ENCODE measurements at regions not wholly inside any gene's neighbourhood (a gene's known extent, or its start where the extent isn't known, plus 50 kb on each side); places are given as distances from the start of the nearest gene placed in this dataset.

GRCh38 chr2:52776571-52776970 lies 991.0 kb upstream of the CHAC2 start:
- no peaks in the 10 kb centered on the region for H3K36me3 ChIP-seq
- intact Hi-C loops (cut with DNase I; ENCODE audit: low total_unique reads): no loop called here
- DNase-seq: no peak
- H3K4me3 ChIP-seq: no peak overlapping the region
- TF ChIP-seq CTCF (IDR thresholded peaks at IDR 0.05): no peak
- TF ChIP-seq POLR2A (IDR thresholded peaks at IDR 0.05): no peak
- H3K9me3 ChIP-seq: no peaks in the 10 kb centered on the region
- H3K27me3 ChIP-seq: no peaks in the 10 kb centered on the region
- no peak overlapping the region for H3K27ac ChIP-seq
- no peaks in the 10 kb centered on the region for H3K4me1 ChIP-seq

- intact Hi-C loops (cut with DNase I; ENCODE audit: low total_unique reads): no loop called here
- Histone ChIP-seq H3K27ac (no peak overlapping the region), H3K4me3 (no peak overlapping the region), H3K36me3 (no peaks in the 10 kb centered on the region), H3K9me3 (no peaks in the 10 kb centered on the region), H3K27me3 (no peaks in the 10 kb centered on the region), H3K4me1 (no peaks in the 10 kb centered on the region)
- DNase-seq: no peak
- TF ChIP-seq POLR2A (IDR thresholded peaks at IDR 0.05): no peak
- TF ChIP-seq CTCF (IDR thresholded peaks at IDR 0.05): no peak
Measured at GRCh38 chr2:52775674-52776073, 991.9 kb upstream of the CHAC2 start.

- Histone ChIP-seq H3K27me3 (no peaks in the 10 kb centered on the region), H3K9me3 (no peaks in the 10 kb centered on the region), H3K4me1 (no peaks in the 10 kb centered on the region), H3K27ac (no peak overlapping the region), H3K4me3 (no peak overlapping the region), H3K36me3 (no peaks in the 10 kb centered on the region)
- DNase-seq: no peak
- TF ChIP-seq CTCF (IDR thresholded peaks at IDR 0.05) (no peak), POLR2A (IDR thresholded peaks at IDR 0.05) (no peak)
- intact Hi-C loops (cut with DNase I; ENCODE audit: low total_unique reads): no loop called here
Measured at GRCh38 chr2:52765735-52766134, 1001.9 kb upstream of the CHAC2 start.

- no peak for DNase-seq
- TF ChIP-seq POLR2A (IDR thresholded peaks at IDR 0.05): no peak
- no peak for TF ChIP-seq CTCF (IDR thresholded peaks at IDR 0.05)
- no peak overlapping the region for H3K4me3 ChIP-seq
- no peaks in the 10 kb centered on the region for H3K27me3 ChIP-seq
- H3K9me3 ChIP-seq: no peaks in the 10 kb centered on the region
- intact Hi-C loops (cut with DNase I; ENCODE audit: low total_unique reads): no loop called here
- H3K4me1 ChIP-seq: no peaks in the 10 kb centered on the region
- no peak overlapping the region for H3K27ac ChIP-seq
- H3K36me3 ChIP-seq: no peaks in the 10 kb centered on the region
Measured at GRCh38 chr2:52749764-52750163, 1017.8 kb upstream of the CHAC2 start.

GRCh38 chr2:52745144-52745543 lies 1022.5 kb upstream of the CHAC2 start:
- no peaks in the 10 kb centered on the region for H3K36me3 ChIP-seq
- no peaks in the 10 kb centered on the region for H3K9me3 ChIP-seq
- no peak overlapping the region for H3K27ac ChIP-seq
- no peaks in the 10 kb centered on the region for H3K27me3 ChIP-seq
- no peak for TF ChIP-seq CTCF (IDR thresholded peaks at IDR 0.05)
- no peak for TF ChIP-seq POLR2A (IDR thresholded peaks at IDR 0.05)
- no peak overlapping the region for H3K4me3 ChIP-seq
- DNase-seq: no peak
- intact Hi-C loops (cut with DNase I; ENCODE audit: low total_unique reads): no loop called here
- H3K4me1 ChIP-seq: no peaks in the 10 kb centered on the region
